B cell (primary cell): ENCODE measurements at regions not wholly inside any gene's neighbourhood (a gene's known extent, or its start where the extent isn't known, plus 50 kb on each side); places are given as distances from the start of the nearest gene placed in this dataset.

ENCODE experiments used
- ATAC-seq: fragments of 200-7000 bp; cut with Tn5 transposase; one replicate; pipeline ENCODE4 v1.10.0; 2021; ENCODE audit warnings: low read depth, mild to moderate bottlenecking, moderate number of reproducible peaks, moderate library complexity
- CTCF ChIA-PET: fragments of 350-600 bp; sonication (Branson Sonifier 250); formaldehyde crosslinking; loops from one replicate; lab custom pipeline; 2021; ENCODE audit warnings: antibody characterized with exemption, inconsistent platforms; lab: Charles Lee
- POLR2A ChIA-PET: fragments of 350-600 bp; sonication (Branson Sonifier 250); formaldehyde crosslinking; loops from one replicate; lab custom pipeline; 2021; ENCODE audit warnings: antibody characterized with exemption; lab: Charles Lee
- DNase-seq: peaks from one replicate; pipeline ENCODE4 v3.0.0; 2013
- H2AFZ ChIP-seq: 2 replicates; pipeline ENCODE4 v1.6.1; 2012; ENCODE audit warnings: mild to moderate bottlenecking, low read depth, low read length; ENCODE audit not compliant: insufficient read depth, poor library complexity, severe bottlenecking
- H3K27ac ChIP-seq, 2 donors: 1 replicate in 1 of 2; 2 replicates in 1 of 2; pipeline ENCODE4 v1.5.1; 2012 to 2013; ENCODE audit warnings: low read length in 2 of 2, mild to moderate bottlenecking in 2 of 2, moderate library complexity in 1 of 2
- H3K27me3 ChIP-seq, 4 experiments: fragments of 200-600 bp in 1 of 4; sonication (generic) in 1 of 4; replicated peaks in 1 of 4; 1 replicate in 2 of 4; 2 replicates in 2 of 4; pipeline versions ENCODE4 v1.6.1 to v1.7.0; 2013 to 2016; ENCODE audit warnings: low read length in 3 of 4, mild to moderate bottlenecking in 2 of 4, mixed read lengths in 1 of 4, moderate library complexity in 1 of 4; ENCODE audit not compliant: insufficient read depth in 4 of 4, control insufficient read depth in 3 of 4; ENCODE audit errors: control extremely low read depth in 1 of 4
- H3K36me3 ChIP-seq, 2 experiments: replicated peaks in 1 of 2; 1 replicate in 1 of 2; 2 replicates in 1 of 2; pipeline versions ENCODE4 v1.6.1 to v1.7.1; 2013; ENCODE audit warnings: low read length in 1 of 2; ENCODE audit not compliant: insufficient read depth in 2 of 2, control insufficient read depth in 1 of 2; ENCODE audit errors: control extremely low read depth in 1 of 2, extremely low read depth in 1 of 2
- H3K4me1 ChIP-seq, 2 donors: fragments of 200-600 bp in 1 of 2; sonication (generic) in 1 of 2; 1 replicate in 1 of 2; 2 replicates in 1 of 2; pipeline versions ENCODE4 v1.5.1 to v1.6.1; 2013 to 2017; ENCODE audit warnings: low read length in 2 of 2; ENCODE audit not compliant: control insufficient read depth in 2 of 2, insufficient read depth in 2 of 2
- H3K4me2 ChIP-seq: replicated peaks from 2 replicates; pipeline ENCODE3; 2012; ENCODE audit warnings: mild to moderate bottlenecking, low read depth, low read length; ENCODE audit not compliant: poor library complexity, severe bottlenecking
- H3K4me3 ChIP-seq, 5 experiments: fragments of 200-600 bp in 1 of 5; sonication (generic) in 1 of 5; 1 replicate in 3 of 5; 2 replicates in 2 of 5; pipeline versions ENCODE4 v1.5.1 to v1.7.0; 2011 to 2016; ENCODE audit warnings: low read length in 4 of 5, mild to moderate bottlenecking in 4 of 5, low read depth in 2 of 5, control low read depth in 1 of 5, moderate library complexity in 1 of 5; ENCODE audit not compliant: insufficient read depth in 1 of 5; ENCODE audit errors: control extremely low read depth in 1 of 5, extremely low read depth in 1 of 5
- H3K79me2 ChIP-seq: fragments of 200-600 bp; sonication (generic); one replicate; pipeline ENCODE4 v1.6.0; 2016; ENCODE audit warnings: low read length; ENCODE audit not compliant: control insufficient read depth, insufficient read depth
- H3K9ac ChIP-seq: fragments of 200-600 bp; sonication (generic); 2 replicates; pipeline ENCODE4 v1.6.1; 2017; ENCODE audit warnings: mild to moderate bottlenecking, low read length, moderate library complexity
- H3K9me3 ChIP-seq, 3 donors: one replicate each; pipeline versions ENCODE4 v1.6.1 to v1.7.1; 2013; ENCODE audit warnings: low read length in 2 of 3; ENCODE audit not compliant: control insufficient read depth in 2 of 3, insufficient read depth in 1 of 3; ENCODE audit errors: control extremely low read depth in 1 of 3
- H4K20me1 ChIP-seq: 2 replicates; pipeline ENCODE4 v1.6.0; 2012; ENCODE audit warnings: mild to moderate bottlenecking, low read length; ENCODE audit not compliant: insufficient read depth, control insufficient read depth, poor library complexity, severe bottlenecking
- H3K27ac Mint-ChIP-seq: one replicate; pipeline ENCODE4 v1.8.0; 2021; ENCODE audit warnings: mixed read lengths
- H3K27me3 Mint-ChIP-seq: one replicate; pipeline ENCODE4 v1.8.0; 2021; ENCODE audit warnings: mixed read lengths
- H3K4me1 Mint-ChIP-seq: one replicate; pipeline ENCODE4 v1.8.0; 2021; ENCODE audit warnings: mixed read lengths
- H3K4me3 Mint-ChIP-seq: one replicate; pipeline ENCODE4 v1.8.0; 2021; ENCODE audit warnings: mixed read lengths
- H3K9me3 Mint-ChIP-seq: one replicate; pipeline ENCODE4 v1.8.0; 2022; ENCODE audit warnings: mixed read lengths; ENCODE audit not compliant: insufficient read depth
- CTCF ChIP-seq: fragments of 200-600 bp; IDR thresholded peaks from one replicate; pipeline ENCODE4 v1.8.0; 2022; ENCODE audit warnings: antibody characterized with exemption, mild to moderate bottlenecking
- EZH2 ChIP-seq: IDR thresholded peaks from 2 replicates; pipeline ENCODE4 v1.6.1; 2012; ENCODE audit warnings: borderline replicate concordance, low read depth, mild to moderate bottlenecking, moderate library complexity, low read length; ENCODE audit not compliant: insufficient read depth, poor library complexity, severe bottlenecking
- WGBS: methylation state at CpG from one replicate; pipeline ENCODE4 v1.1.5; 2013; ENCODE audit warnings: missing lambda C conversion rate; ENCODE audit not compliant: insufficient coverage; 5-methylcytosine and 5-hydroxymethylcytosine counted together
- intact Hi-C: fragments of 100-400 bp; cut with micrococcal nuclease; formaldehyde crosslinking; loops from one replicate; pipeline ENCODE4 v1.10.0; 2022

GRCh38 chr4:27381815-27382214, 521.2 kb downstream of the STIM2 start:
- no peak overlapping the region for H3K27ac ChIP-seq
- no peaks in the 10 kb centered on the region for H3K4me1 ChIP-seq
- no peak overlapping the region for H3K4me2 ChIP-seq
- TF ChIP-seq CTCF (no peak), EZH2 (no peak)
- H2AFZ ChIP-seq: no peak overlapping the region
- POLR2A ChIA-PET: no interaction called here
- WGBS: 100% methylated on average over 1 of the region's 4 CpGs
- Mint-ChIP-seq H3K4me1 (no peaks in the 10 kb centered on the region), H3K27me3 (no peaks in the 10 kb centered on the region), H3K4me3 (no peak overlapping the region), H3K9me3 (peaks cover 1% of the 10 kb centered on the region), H3K27ac (no peak overlapping the region)
- H3K27me3 ChIP-seq: no peaks in the 10 kb centered on the region
- no peaks in the 10 kb centered on the region for H3K9me3 ChIP-seq
- intact Hi-C loops: no loop called here
- CTCF ChIA-PET: no interaction called here
- no peaks in the 10 kb centered on the region for H3K79me2 ChIP-seq
- DNase-seq (no peak), ATAC-seq (no peak)
- H4K20me1 ChIP-seq: no peaks in the 10 kb centered on the region
- no peak overlapping the region for H3K9ac ChIP-seq
- no peak overlapping the region for H3K4me3 ChIP-seq
- H3K36me3 ChIP-seq: no peaks in the 10 kb centered on the region

GRCh38 chr4:27387711-27388110, 527.1 kb downstream of the STIM2 start:
- ChIA-PET POLR2A (no interaction called here), CTCF (interaction anchor here (0.9 kb wide), 1 partner anchor 9 kb away, joined by 3 read pairs; no protein-coding TSS in a partner anchor)
- no peak overlapping the region for H3K9ac ChIP-seq
- no peaks in the 10 kb centered on the region for H3K27me3 Mint-ChIP-seq
- no peaks in the 10 kb centered on the region for H3K79me2 ChIP-seq
- intact Hi-C loops: no loop called here
- no peaks in the 10 kb centered on the region for H3K9me3 ChIP-seq
- H3K4me2 ChIP-seq: no peak overlapping the region
- no peaks in the 10 kb centered on the region for H3K4me1 Mint-ChIP-seq
- no peaks in the 10 kb centered on the region for H4K20me1 ChIP-seq
- H3K4me3 Mint-ChIP-seq: no peak overlapping the region
- no peaks in the 10 kb centered on the region for H3K27me3 ChIP-seq
- no peaks in the 10 kb centered on the region for H3K4me1 ChIP-seq
- no peak for TF ChIP-seq EZH2
- no peak for TF ChIP-seq CTCF
- DNase-seq: no peak
- 83% methylated on average over 1 of the region's 1 CpG for WGBS
- H3K4me3 ChIP-seq: no peak overlapping the region
- peaks cover 1% of the 10 kb centered on the region for H3K9me3 Mint-ChIP-seq
- no peak overlapping the region for H3K27ac Mint-ChIP-seq
- no peak overlapping the region for H3K27ac ChIP-seq
- no peak overlapping the region for H2AFZ ChIP-seq
- H3K36me3 ChIP-seq: no peaks in the 10 kb centered on the region
- ATAC-seq: no peak
